ENCODE measurements at regions not wholly inside any gene's neighbourhood (a gene's known extent, or its start where the extent isn't known, plus 50 kb on each side); places are given as distances from the start of the nearest gene placed in this dataset.

DNA sequence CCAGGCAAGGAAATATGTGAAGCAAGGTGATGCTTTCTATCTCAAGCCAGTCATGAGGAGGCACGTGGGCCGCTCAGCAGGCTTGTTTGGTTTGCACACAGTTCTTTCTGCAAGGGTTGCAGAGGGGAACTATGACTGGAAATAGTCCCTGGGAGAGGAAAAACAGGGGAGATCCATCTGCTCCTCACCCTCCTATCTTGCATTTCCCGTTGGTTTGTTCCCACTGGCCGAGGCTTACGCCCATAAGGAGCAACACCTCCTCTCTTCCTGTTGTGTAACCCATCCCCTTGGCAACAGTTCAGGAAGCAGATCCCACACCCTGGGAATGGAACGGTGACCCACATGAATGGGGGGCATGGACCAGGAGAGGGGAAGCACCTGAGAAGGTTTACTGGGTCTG lies 72.1 kb upstream of the MAGI1 start:
- Histone ChIP-seq H3K36me3 (ENCODE audit: insufficient read depth, low read length) (no peaks in the 10 kb centered on the region), H3K4me3 (ENCODE audit: low read length) (no peak overlapping the region), H3K79me2 (replicated peaks; ENCODE audit: insufficient read depth, low read length) (no peaks in the 10 kb centered on the region), H4K20me1 (ENCODE audit: insufficient read depth) (no peaks in the 10 kb centered on the region), H3F3A (ENCODE audit: insufficient read depth, low read length, poor library complexity, severe bottlenecking) (no peaks in the 10 kb centered on the region), H3K4me2 (ENCODE audit: low read length) (no peak overlapping the region), H3K9ac (ENCODE audit: low read length) (no peak overlapping the region), H3K9me3 (ENCODE audit: low read length) (no peaks in the 10 kb centered on the region), H3K27ac (ENCODE audit: low read length) (no peak overlapping the region), H3K27me3 (ENCODE audit: insufficient read depth, low read depth, low read length) (no peaks in the 10 kb centered on the region), H3K9me2 (ENCODE audit: insufficient read depth, low read length) (no peaks in the 10 kb centered on the region), H2AFZ (ENCODE audit: low read depth, low read length) (no peak overlapping the region)
- no peak for TF ChIP-seq MXI1 (conservative IDR thresholded peaks at IDR 0.05; ENCODE audit: poor library complexity, severe bottlenecking)

DNA sequence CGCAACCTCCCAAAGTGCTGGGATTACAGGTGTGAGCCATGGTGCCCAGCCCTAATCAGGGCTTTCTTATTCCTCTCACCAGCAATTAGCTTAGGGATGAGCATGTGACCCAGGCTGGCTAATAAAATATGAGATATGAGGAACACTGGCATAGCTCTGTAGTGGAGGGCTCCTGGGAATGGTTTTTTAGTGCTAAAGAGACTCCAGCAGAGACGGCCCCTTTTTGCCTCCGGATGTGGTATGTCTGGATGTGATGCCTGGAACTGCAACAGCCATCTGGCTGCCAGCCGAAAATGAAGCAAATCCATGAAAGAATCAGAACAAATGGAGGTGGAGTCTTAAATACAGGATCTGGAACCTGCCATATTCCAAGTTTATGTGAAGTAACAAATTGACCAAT lies 69.1 kb upstream of the MAGI1 start:
- no peaks in the 10 kb centered on the region for H3K36me3 ChIP-seq (ENCODE audit: insufficient read depth, low read length)
- TF ChIP-seq POLR2AphosphoS5 (IDR thresholded peaks at IDR 0.05) = no peak
- TF ChIP-seq MXI1 (conservative IDR thresholded peaks at IDR 0.05; ENCODE audit: poor library complexity, severe bottlenecking) = no peak
- TF ChIP-seq, protein P1, sequence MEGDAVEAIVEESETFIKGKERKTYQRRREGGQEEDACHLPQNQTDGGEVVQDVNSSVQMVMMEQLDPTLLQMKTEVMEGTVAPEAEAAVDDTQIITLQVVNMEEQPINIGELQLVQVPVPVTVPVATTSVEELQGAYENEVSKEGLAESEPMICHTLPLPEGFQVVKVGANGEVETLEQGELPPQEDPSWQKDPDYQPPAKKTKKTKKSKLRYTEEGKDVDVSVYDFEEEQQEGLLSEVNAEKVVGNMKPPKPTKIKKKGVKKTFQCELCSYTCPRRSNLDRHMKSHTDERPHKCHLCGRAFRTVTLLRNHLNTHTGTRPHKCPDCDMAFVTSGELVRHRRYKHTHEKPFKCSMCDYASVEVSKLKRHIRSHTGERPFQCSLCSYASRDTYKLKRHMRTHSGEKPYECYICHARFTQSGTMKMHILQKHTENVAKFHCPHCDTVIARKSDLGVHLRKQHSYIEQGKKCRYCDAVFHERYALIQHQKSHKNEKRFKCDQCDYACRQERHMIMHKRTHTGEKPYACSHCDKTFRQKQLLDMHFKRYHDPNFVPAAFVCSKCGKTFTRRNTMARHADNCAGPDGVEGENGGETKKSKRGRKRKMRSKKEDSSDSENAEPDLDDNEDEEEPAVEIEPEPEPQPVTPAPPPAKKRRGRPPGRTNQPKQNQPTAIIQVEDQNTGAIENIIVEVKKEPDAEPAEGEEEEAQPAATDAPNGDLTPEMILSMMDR (IDR thresholded peaks at IDR 0.05; ENCODE audit: poor library complexity, severe bottlenecking) = no peak
- no peak for TF ChIP-seq RAD21 (conservative IDR thresholded peaks at IDR 0.05)
- no peak for TF ChIP-seq SMC3 (conservative IDR thresholded peaks at IDR 0.05; ENCODE audit: poor library complexity)
- no peak overlapping the region for H3K4me2 ChIP-seq (ENCODE audit: low read length)
- no peaks in the 10 kb centered on the region for H3F3A ChIP-seq (ENCODE audit: insufficient read depth, low read length, poor library complexity, severe bottlenecking)
- H3K9me3 ChIP-seq (ENCODE audit: low read length) = no peaks in the 10 kb centered on the region
- H3K27me3 ChIP-seq (ENCODE audit: insufficient read depth, low read depth, low read length) = no peaks in the 10 kb centered on the region
- no peaks in the 10 kb centered on the region for H4K20me1 ChIP-seq (ENCODE audit: insufficient read depth)
- no peak overlapping the region for H3K9ac ChIP-seq (ENCODE audit: low read length)
- no peak overlapping the region for H2AFZ ChIP-seq (ENCODE audit: low read depth, low read length)
- H3K4me3 ChIP-seq (ENCODE audit: low read length) = no peak overlapping the region
- H3K9me2 ChIP-seq (ENCODE audit: insufficient read depth, low read length) = no peaks in the 10 kb centered on the region
- no peak overlapping the region for H3K27ac ChIP-seq (ENCODE audit: low read length)
- H3K79me2 ChIP-seq (replicated peaks; ENCODE audit: insufficient read depth, low read length) = no peaks in the 10 kb centered on the region

DNA sequence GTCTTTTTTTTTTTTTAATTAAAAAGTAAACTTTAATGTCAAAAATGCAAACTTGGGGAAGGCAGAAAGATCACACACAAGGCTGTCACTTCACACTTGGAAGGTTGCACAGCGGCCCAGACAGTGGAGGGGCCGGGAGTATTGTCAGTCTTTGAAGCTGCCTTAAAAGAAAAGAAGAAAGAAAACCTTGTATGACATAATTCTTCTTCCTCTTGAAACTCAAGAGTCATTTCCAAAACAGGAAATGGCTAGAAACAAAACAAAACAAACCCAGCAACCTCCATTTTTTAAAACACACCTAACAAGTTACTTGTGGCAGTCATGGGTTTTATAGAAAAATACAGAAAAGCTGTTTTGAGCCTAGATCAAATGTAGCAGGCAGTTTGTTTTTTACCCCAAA lies 68.1 kb upstream of the MAGI1 start:
- Histone ChIP-seq H3K4me2 (ENCODE audit: low read length) (no peak overlapping the region), H3K4me3 (ENCODE audit: low read length) (no peak overlapping the region), H2AFZ (ENCODE audit: low read depth, low read length) (no peak overlapping the region), H3K36me3 (ENCODE audit: insufficient read depth, low read length) (no peaks in the 10 kb centered on the region), H3K9me3 (ENCODE audit: low read length) (no peaks in the 10 kb centered on the region), H3K9me2 (ENCODE audit: insufficient read depth, low read length) (no peaks in the 10 kb centered on the region), H3F3A (ENCODE audit: insufficient read depth, low read length, poor library complexity, severe bottlenecking) (no peaks in the 10 kb centered on the region), H3K27ac (ENCODE audit: low read length) (no peak overlapping the region), H3K27me3 (ENCODE audit: insufficient read depth, low read depth, low read length) (no peaks in the 10 kb centered on the region), H3K79me2 (replicated peaks; ENCODE audit: insufficient read depth, low read length) (no peaks in the 10 kb centered on the region), H3K9ac (ENCODE audit: low read length) (no peak overlapping the region), H4K20me1 (ENCODE audit: insufficient read depth) (no peaks in the 10 kb centered on the region)
- TF ChIP-seq, protein P2, sequence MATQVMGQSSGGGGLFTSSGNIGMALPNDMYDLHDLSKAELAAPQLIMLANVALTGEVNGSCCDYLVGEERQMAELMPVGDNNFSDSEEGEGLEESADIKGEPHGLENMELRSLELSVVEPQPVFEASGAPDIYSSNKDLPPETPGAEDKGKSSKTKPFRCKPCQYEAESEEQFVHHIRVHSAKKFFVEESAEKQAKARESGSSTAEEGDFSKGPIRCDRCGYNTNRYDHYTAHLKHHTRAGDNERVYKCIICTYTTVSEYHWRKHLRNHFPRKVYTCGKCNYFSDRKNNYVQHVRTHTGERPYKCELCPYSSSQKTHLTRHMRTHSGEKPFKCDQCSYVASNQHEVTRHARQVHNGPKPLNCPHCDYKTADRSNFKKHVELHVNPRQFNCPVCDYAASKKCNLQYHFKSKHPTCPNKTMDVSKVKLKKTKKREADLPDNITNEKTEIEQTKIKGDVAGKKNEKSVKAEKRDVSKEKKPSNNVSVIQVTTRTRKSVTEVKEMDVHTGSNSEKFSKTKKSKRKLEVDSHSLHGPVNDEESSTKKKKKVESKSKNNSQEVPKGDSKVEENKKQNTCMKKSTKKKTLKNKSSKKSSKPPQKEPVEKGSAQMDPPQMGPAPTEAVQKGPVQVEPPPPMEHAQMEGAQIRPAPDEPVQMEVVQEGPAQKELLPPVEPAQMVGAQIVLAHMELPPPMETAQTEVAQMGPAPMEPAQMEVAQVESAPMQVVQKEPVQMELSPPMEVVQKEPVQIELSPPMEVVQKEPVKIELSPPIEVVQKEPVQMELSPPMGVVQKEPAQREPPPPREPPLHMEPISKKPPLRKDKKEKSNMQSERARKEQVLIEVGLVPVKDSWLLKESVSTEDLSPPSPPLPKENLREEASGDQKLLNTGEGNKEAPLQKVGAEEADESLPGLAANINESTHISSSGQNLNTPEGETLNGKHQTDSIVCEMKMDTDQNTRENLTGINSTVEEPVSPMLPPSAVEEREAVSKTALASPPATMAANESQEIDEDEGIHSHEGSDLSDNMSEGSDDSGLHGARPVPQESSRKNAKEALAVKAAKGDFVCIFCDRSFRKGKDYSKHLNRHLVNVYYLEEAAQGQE (IDR thresholded peaks at IDR 0.05; ENCODE audit: borderline replicate concordance) = no peak
- TF ChIP-seq RAD21 (conservative IDR thresholded peaks at IDR 0.05) (no peak), POLR2AphosphoS5 (IDR thresholded peaks at IDR 0.05) (no peak), MXI1 (conservative IDR thresholded peaks at IDR 0.05; ENCODE audit: poor library complexity, severe bottlenecking) (no peak), SMC3 (conservative IDR thresholded peaks at IDR 0.05; ENCODE audit: poor library complexity) (no peak), EZH2 (IDR thresholded peaks at IDR 0.05; ENCODE audit: borderline replicate concordance, insufficient read depth, low read length, poor library complexity, severe bottlenecking) (no peak)
- TF ChIP-seq, protein P1 (IDR thresholded peaks at IDR 0.05; ENCODE audit: poor library complexity, severe bottlenecking) = no peak

Data from neural cell (in vitro differentiated cells).